ENCODE measurements at regions not wholly inside any gene's neighbourhood (a gene's known extent, or its start where the extent isn't known, plus 50 kb on each side); places are given as distances from the start of the nearest gene placed in this dataset.

- no peak overlapping the region for H3K4me2 ChIP-seq (ENCODE audit: low read depth, low read length, poor library complexity, severe bottlenecking)
- no peaks in the 10 kb centered on the region for H3K9me2 ChIP-seq (replicated peaks; ENCODE audit: insufficient read depth, low read length)
- TF ChIP-seq EZH2phosphoT487 (conservative IDR thresholded peaks at IDR 0.05; ENCODE audit: low read length) (no peak), CTCF (IDR thresholded peaks at IDR 0.05; ENCODE audit: insufficient read depth, low read length, poor library complexity, severe bottlenecking) (no peak)
- H3K9me3 ChIP-seq (ENCODE audit: insufficient read depth, low read length): no peaks in the 10 kb centered on the region
- no peaks in the 10 kb centered on the region for H4K20me1 ChIP-seq (ENCODE audit: low read depth, low read length)
- no peak overlapping the region for H3K4me3 ChIP-seq (ENCODE audit: insufficient read depth, low read length, poor library complexity, severe bottlenecking)
- H2AFZ ChIP-seq (ENCODE audit: low read depth, low read length, severe bottlenecking): no peak overlapping the region
- H3K27ac ChIP-seq (ENCODE audit: low read depth, low read length): no peak overlapping the region
- no peak overlapping the region for H3K9ac ChIP-seq (ENCODE audit: low read length)
- no peaks in the 10 kb centered on the region for H3K27me3 ChIP-seq (ENCODE audit: low read length)
- no peaks in the 10 kb centered on the region for H3F3A ChIP-seq (ENCODE audit: insufficient read depth)
- no peaks in the 10 kb centered on the region for H3K79me2 ChIP-seq (ENCODE audit: insufficient read depth, low read length)
- H3K36me3 ChIP-seq (ENCODE audit: low read length): no peaks in the 10 kb centered on the region
Observed at GRCh38 chr3:72340056-72340455, 508.2 kb downstream of the SHQ1 start.

- Histone ChIP-seq H3K9me2 (replicated peaks; ENCODE audit: insufficient read depth, low read length) (no peaks in the 10 kb centered on the region), H3K36me3 (ENCODE audit: low read length) (no peaks in the 10 kb centered on the region), H3K4me3 (ENCODE audit: insufficient read depth, low read length, poor library complexity, severe bottlenecking) (no peak overlapping the region), H3K27me3 (ENCODE audit: low read length) (no peaks in the 10 kb centered on the region), H3K9me3 (ENCODE audit: insufficient read depth, low read length) (no peaks in the 10 kb centered on the region), H2AFZ (ENCODE audit: low read depth, low read length, severe bottlenecking) (no peak overlapping the region), H3K27ac (ENCODE audit: low read depth, low read length) (no peak overlapping the region), H3K4me2 (ENCODE audit: low read depth, low read length, poor library complexity, severe bottlenecking) (no peak overlapping the region), H3K9ac (ENCODE audit: low read length) (no peak overlapping the region), H3F3A (ENCODE audit: insufficient read depth) (no peaks in the 10 kb centered on the region), H4K20me1 (ENCODE audit: low read depth, low read length) (no peaks in the 10 kb centered on the region), H3K79me2 (ENCODE audit: insufficient read depth, low read length) (no peaks in the 10 kb centered on the region)
- TF ChIP-seq EZH2phosphoT487 (conservative IDR thresholded peaks at IDR 0.05; ENCODE audit: low read length) (no peak), CTCF (IDR thresholded peaks at IDR 0.05; ENCODE audit: insufficient read depth, low read length, poor library complexity, severe bottlenecking) (no peak)
Observed at GRCh38 chr3:72339670-72340030, 508.6 kb downstream of the SHQ1 start.

GRCh38 chr3:72338942-72339669 is 509.1 kb downstream of the SHQ1 start:
- H4K20me1 ChIP-seq (ENCODE audit: low read depth, low read length): no peaks in the 10 kb centered on the region
- no peaks in the 10 kb centered on the region for H3F3A ChIP-seq (ENCODE audit: insufficient read depth)
- no peaks in the 10 kb centered on the region for H3K36me3 ChIP-seq (ENCODE audit: low read length)
- TF ChIP-seq EZH2phosphoT487 (conservative IDR thresholded peaks at IDR 0.05; ENCODE audit: low read length) (no peak), CTCF (IDR thresholded peaks at IDR 0.05; ENCODE audit: insufficient read depth, low read length, poor library complexity, severe bottlenecking) (no peak)
- no peaks in the 10 kb centered on the region for H3K27me3 ChIP-seq (ENCODE audit: low read length)
- no peak overlapping the region for H3K4me3 ChIP-seq (ENCODE audit: insufficient read depth, low read length, poor library complexity, severe bottlenecking)
- H3K4me2 ChIP-seq (ENCODE audit: low read depth, low read length, poor library complexity, severe bottlenecking): no peak overlapping the region
- no peaks in the 10 kb centered on the region for H3K9me2 ChIP-seq (replicated peaks; ENCODE audit: insufficient read depth, low read length)
- H3K79me2 ChIP-seq (ENCODE audit: insufficient read depth, low read length): no peaks in the 10 kb centered on the region
- H3K9ac ChIP-seq (ENCODE audit: low read length): no peak overlapping the region
- no peaks in the 10 kb centered on the region for H3K9me3 ChIP-seq (ENCODE audit: insufficient read depth, low read length)
- H3K27ac ChIP-seq (ENCODE audit: low read depth, low read length): no peak overlapping the region
- H2AFZ ChIP-seq (ENCODE audit: low read depth, low read length, severe bottlenecking): no peak overlapping the region

Data from SU-DHL-6 (cell line).